Endodermal cell (in vitro differentiated cells): ENCODE measurements at regions not wholly inside any gene's neighbourhood (a gene's known extent, or its start where the extent isn't known, plus 50 kb on each side); places are given as distances from the start of the nearest gene placed in this dataset.

Experiments
- DNase-seq: peaks from one replicate; pipeline ENCODE4 v3.0.0-alpha.2; 2017
- H3K27ac ChIP-seq: 2 replicates; pipeline ENCODE4 v1.5.1; 2013; ENCODE audit warnings: mild to moderate bottlenecking, low read depth, low read length, moderate library complexity
- H3K27me3 ChIP-seq: 2 replicates; pipeline ENCODE4 v1.6.1; 2013; ENCODE audit warnings: mild to moderate bottlenecking, low read length, moderate library complexity; ENCODE audit not compliant: insufficient read depth, control insufficient read depth, poor library complexity, severe bottlenecking
- H3K36me3 ChIP-seq: 2 replicates; pipeline ENCODE4 v1.7.0; 2013; ENCODE audit warnings: mild to moderate bottlenecking, low read length, moderate library complexity; ENCODE audit not compliant: control insufficient read depth, insufficient read depth
- H3K4me1 ChIP-seq: one replicate; pipeline ENCODE4 v1.7.0; 2013; ENCODE audit warnings: low read length; ENCODE audit not compliant: control insufficient read depth, insufficient read depth
- H3K4me3 ChIP-seq: 2 replicates; pipeline ENCODE4 v1.5.1; 2013; ENCODE audit warnings: mild to moderate bottlenecking, low read length, moderate library complexity
- H3K9ac ChIP-seq: 2 replicates; pipeline ENCODE4 v1.6.1; 2013; ENCODE audit warnings: mild to moderate bottlenecking, low read length, moderate library complexity; ENCODE audit not compliant: poor library complexity, severe bottlenecking; ENCODE audit errors: extremely low read depth
- H3K9me3 ChIP-seq: 2 replicates; pipeline ENCODE4 v1.6.1; 2013; ENCODE audit warnings: mild to moderate bottlenecking, low read length, moderate library complexity; ENCODE audit not compliant: control insufficient read depth
- H3K27ac Mint-ChIP-seq: 2 replicates; pipeline ENCODE4 v1.8.0; 2020; ENCODE audit warnings: mixed read lengths
- H3K27me3 Mint-ChIP-seq: 2 replicates; pipeline ENCODE4 v1.8.0; 2021; ENCODE audit warnings: mild to moderate bottlenecking, mixed read lengths; ENCODE audit not compliant: insufficient read depth
- H3K36me3 Mint-ChIP-seq: 2 replicates; pipeline ENCODE4 v1.8.0; 2020; ENCODE audit warnings: low read depth, mixed read lengths
- H3K4me1 Mint-ChIP-seq: 2 replicates; pipeline ENCODE4 v1.8.0; 2020; ENCODE audit warnings: mixed read lengths
- H3K4me3 Mint-ChIP-seq: 2 replicates; pipeline ENCODE4 v1.8.0; 2020; ENCODE audit warnings: mild to moderate bottlenecking, moderate library complexity, mixed read lengths
- H3K9me3 Mint-ChIP-seq: 2 replicates; pipeline ENCODE4 v1.8.0; 2020; ENCODE audit warnings: mild to moderate bottlenecking, mixed read lengths
- WGBS, 2 experiments: methylation state at CpG; one replicate each; pipeline versions ENCODE4 v1.1.5 to v1.1.7; 2013; ENCODE audit warnings: missing lambda C conversion rate in 2 of 2, mixed read lengths in 1 of 2; ENCODE audit not compliant: insufficient coverage in 1 of 2, insufficient read length in 1 of 2; 5-methylcytosine and 5-hydroxymethylcytosine counted together
- TF ChIP-seq, protein P1 (sequence below): fragments of 200-600 bp; sonication (generic); conservative IDR thresholded peaks from 2 replicates; pipeline ENCODE4 v1.5.0; 2021; ENCODE audit warnings: antibody characterized with exemption, mild to moderate bottlenecking

DNA sequence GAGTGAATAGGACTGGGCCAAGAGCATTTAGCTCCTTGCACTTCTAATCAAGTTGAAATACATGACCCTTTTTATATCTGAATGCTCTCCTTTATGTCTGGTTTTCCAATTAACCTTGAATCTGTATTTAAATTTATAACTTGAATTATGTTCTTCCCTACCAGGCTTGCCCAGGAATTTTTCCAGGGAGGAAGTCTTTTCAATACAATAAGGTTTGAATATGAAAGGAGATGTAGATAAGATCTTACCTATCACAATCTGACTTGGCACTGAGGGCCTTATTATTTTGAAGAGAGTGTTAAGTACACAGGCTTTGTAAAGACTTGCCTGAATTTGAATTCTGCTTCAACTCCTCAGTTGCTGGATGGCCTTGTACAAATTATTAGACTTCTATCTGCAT is 555.7 kb downstream of the PCDH7 start:
- no peaks in the 10 kb centered on the region for H3K4me1 Mint-ChIP-seq

DNA sequence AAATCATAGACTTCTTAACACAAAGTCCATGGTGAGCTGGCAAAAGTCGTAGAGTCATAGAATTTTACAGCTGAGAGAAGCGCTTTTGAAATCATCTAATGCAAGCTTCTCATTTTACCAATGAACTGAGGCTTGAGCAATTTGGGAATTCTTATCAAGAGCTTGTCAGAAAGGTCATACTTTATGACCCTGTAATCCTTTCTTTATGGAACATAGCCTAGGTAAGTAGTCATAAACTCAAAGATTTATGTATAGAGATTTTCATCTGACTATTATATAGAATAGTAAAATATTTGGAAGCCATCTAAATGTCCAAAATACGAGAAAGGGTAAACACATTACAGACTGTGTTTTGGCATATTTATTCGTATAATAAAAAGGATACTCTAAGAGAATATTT is 563.5 kb downstream of the PCDH7 start:
- Histone ChIP-seq H3K9ac (no peak overlapping the region), H3K27ac (no peak overlapping the region), H3K36me3 (no peaks in the 10 kb centered on the region), H3K9me3 (peaks cover 8% of the 10 kb centered on the region), H3K27me3 (no peaks in the 10 kb centered on the region), H3K4me3 (no peak overlapping the region), H3K4me1 (no peaks in the 10 kb centered on the region)
- no peak overlapping the region for H3K4me3 Mint-ChIP-seq
- no peaks in the 10 kb centered on the region for H3K36me3 Mint-ChIP-seq
- H3K4me1 Mint-ChIP-seq: no peaks in the 10 kb centered on the region
- peaks cover 2% of the 10 kb centered on the region for H3K9me3 Mint-ChIP-seq
- TF ChIP-seq, protein P1, sequence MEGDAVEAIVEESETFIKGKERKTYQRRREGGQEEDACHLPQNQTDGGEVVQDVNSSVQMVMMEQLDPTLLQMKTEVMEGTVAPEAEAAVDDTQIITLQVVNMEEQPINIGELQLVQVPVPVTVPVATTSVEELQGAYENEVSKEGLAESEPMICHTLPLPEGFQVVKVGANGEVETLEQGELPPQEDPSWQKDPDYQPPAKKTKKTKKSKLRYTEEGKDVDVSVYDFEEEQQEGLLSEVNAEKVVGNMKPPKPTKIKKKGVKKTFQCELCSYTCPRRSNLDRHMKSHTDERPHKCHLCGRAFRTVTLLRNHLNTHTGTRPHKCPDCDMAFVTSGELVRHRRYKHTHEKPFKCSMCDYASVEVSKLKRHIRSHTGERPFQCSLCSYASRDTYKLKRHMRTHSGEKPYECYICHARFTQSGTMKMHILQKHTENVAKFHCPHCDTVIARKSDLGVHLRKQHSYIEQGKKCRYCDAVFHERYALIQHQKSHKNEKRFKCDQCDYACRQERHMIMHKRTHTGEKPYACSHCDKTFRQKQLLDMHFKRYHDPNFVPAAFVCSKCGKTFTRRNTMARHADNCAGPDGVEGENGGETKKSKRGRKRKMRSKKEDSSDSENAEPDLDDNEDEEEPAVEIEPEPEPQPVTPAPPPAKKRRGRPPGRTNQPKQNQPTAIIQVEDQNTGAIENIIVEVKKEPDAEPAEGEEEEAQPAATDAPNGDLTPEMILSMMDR: no peak
- 86 to 90% methylated on average over 3 to 4 of the region's 4 CpGs for WGBS, 2 experiments
- DNase-seq: no peak
- H3K27ac Mint-ChIP-seq: no peak overlapping the region
- H3K27me3 Mint-ChIP-seq: no peaks in the 10 kb centered on the region

More for the DNA sequence above, 555.7 kb downstream of the PCDH7 start:
- H3K27me3 ChIP-seq: no peaks in the 10 kb centered on the region
- no peaks in the 10 kb centered on the region for H3K36me3 ChIP-seq
- H3K9me3 ChIP-seq: no peaks in the 10 kb centered on the region
- H3K27ac ChIP-seq: no peak overlapping the region
- no peaks in the 10 kb centered on the region for H3K4me1 ChIP-seq
- TF ChIP-seq, protein P1: no peak
- no peaks in the 10 kb centered on the region for H3K36me3 Mint-ChIP-seq
- H3K4me3 Mint-ChIP-seq: no peak overlapping the region
- H3K27me3 Mint-ChIP-seq: no peaks in the 10 kb centered on the region
- peaks cover 3% of the 10 kb centered on the region for H3K9me3 Mint-ChIP-seq
- H3K4me3 ChIP-seq: no peak overlapping the region
- H3K27ac Mint-ChIP-seq: no peak overlapping the region
- DNase-seq: no peak
- no peak overlapping the region for H3K9ac ChIP-seq

DNA sequence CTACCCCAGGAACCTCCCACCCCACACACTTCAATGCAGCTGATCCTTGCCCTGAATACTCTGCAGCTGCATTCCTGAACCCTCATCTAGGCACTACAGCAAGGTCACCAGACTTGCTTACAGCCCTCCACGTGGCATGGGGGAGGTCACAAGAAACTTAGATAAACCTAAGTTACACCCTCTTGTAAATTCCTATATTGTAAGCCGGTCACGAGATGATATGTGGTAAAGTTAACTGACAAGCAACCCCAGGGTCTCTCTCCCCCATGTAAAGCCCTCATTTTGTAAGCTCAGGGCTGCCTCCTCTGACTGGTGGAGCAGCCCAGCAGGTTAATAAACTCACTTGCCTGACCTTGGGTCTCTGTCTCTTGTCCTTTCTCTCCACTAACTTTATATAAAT is 570.7 kb downstream of the PCDH7 start:
- Histone ChIP-seq H3K9ac (no peak overlapping the region), H3K9me3 (peaks cover 4% of the 10 kb centered on the region), H3K36me3 (no peaks in the 10 kb centered on the region), H3K4me1 (no peaks in the 10 kb centered on the region), H3K27me3 (no peaks in the 10 kb centered on the region), H3K4me3 (no peak overlapping the region), H3K27ac (no peak overlapping the region)
- 33 to 44% methylated on average over 3 of the region's 3 CpGs for WGBS, 2 experiments
- Mint-ChIP-seq H3K4me1 (peaks cover 11% of the 10 kb centered on the region), H3K36me3 (no peaks in the 10 kb centered on the region), H3K27ac (peak overlapping the region; percentile 21), H3K9me3 (peaks cover 12% of the 10 kb centered on the region), H3K27me3 (peaks cover 6% of the 10 kb centered on the region), H3K4me3 (no peak overlapping the region)
- TF ChIP-seq, protein P1: no peak
- DNase-seq: peak; percentile 60
